ENCODE measurements at regions not wholly inside any gene's neighbourhood (a gene's known extent, or its start where the extent isn't known, plus 50 kb on each side); places are given as distances from the start of the nearest gene placed in this dataset.

DNA sequence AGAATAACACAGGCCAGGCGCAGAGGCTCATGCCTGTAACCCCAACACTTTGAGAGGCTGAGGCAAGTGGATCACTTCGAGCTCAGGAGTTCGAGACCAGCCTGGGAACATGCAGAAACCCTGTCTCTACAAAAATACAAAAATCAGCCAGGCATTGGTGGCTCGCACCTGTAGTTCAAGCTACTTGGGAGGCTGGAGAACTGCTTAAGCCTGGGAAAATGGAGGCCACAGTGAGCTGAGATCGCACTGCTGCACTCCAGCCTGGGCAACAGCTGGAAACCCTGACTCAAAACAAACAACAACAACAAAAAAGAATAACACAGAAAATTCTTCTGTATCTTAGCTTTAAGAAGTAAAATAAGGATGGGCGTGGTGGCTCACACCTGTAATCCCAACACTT, 440.3 kb downstream of the LRATD1 start:
- TF ChIP-seq CTCF (IDR thresholded peaks at IDR 0.05): no peak
- Histone ChIP-seq H3K4me1 (no peaks in the 10 kb centered on the region), H3K27ac (no peak overlapping the region), H3K4me3 (no peak overlapping the region), H3K27me3 (ENCODE audit: insufficient read depth in 3 of 3, low read length in 2 of 3) (no peaks in the 10 kb centered on the region), H3K36me3 (ENCODE audit: insufficient read depth in 1 of 2, low read depth in 1 of 2) (no peaks in the 10 kb centered on the region), H3K9me3 (no peaks in the 10 kb centered on the region)
- WGBS, 3 donors: 96 to 98% (median 96%) methylated on average over 6 of the region's 6 CpGs
- no peak for DNase-seq
- ATAC-seq: no peak
- intact Hi-C loops (cut with DNase I): no loop called here

GRCh38 chr2:15073664-15074063, 441.1 kb downstream of the LRATD1 start:
- 67 to 71% (median 70%) methylated on average over 3 of the region's 3 CpGs for WGBS, 3 donors
- H3K27ac ChIP-seq: no peak overlapping the region
- ATAC-seq (no peak), DNase-seq (no peak)
- H3K36me3 ChIP-seq (ENCODE audit: insufficient read depth in 1 of 2, low read depth in 1 of 2): no peaks in the 10 kb centered on the region
- intact Hi-C loops (cut with DNase I): no loop called here
- no peaks in the 10 kb centered on the region for H3K27me3 ChIP-seq (ENCODE audit: insufficient read depth in 3 of 3, low read length in 2 of 3)
- H3K4me1 ChIP-seq: no peaks in the 10 kb centered on the region
- H3K9me3 ChIP-seq: no peaks in the 10 kb centered on the region
- no peak for TF ChIP-seq CTCF (IDR thresholded peaks at IDR 0.05)
- H3K4me3 ChIP-seq: no peak overlapping the region

DNA sequence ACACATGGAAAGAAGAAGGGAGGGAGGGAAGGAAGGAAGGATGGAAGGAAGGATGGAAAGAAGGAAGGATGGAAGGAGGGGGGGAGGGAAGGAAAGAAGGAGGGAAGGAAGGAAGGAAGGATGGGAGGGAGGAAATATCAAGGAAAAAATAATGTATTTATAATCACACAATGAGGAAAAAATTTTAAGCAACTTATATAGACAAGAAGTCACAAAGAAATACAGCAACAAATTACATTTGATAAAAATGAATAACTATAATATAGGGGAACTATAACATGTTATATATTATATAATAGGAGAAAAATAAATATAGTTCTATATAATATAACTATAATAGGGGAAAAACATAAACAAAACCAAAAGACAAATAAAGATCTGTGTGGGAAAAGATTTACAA, 441.8 kb downstream of the LRATD1 start:
- H3K4me3 ChIP-seq: no peak overlapping the region
- no peaks in the 10 kb centered on the region for H3K36me3 ChIP-seq (ENCODE audit: insufficient read depth in 1 of 2, low read depth in 1 of 2)
- TF ChIP-seq CTCF (IDR thresholded peaks at IDR 0.05): no peak
- H3K27me3 ChIP-seq (ENCODE audit: insufficient read depth in 3 of 3, low read length in 2 of 3): no peaks in the 10 kb centered on the region
- intact Hi-C loops (cut with DNase I): no loop called here
- no peak overlapping the region for H3K27ac ChIP-seq
- DNase-seq (no peak), ATAC-seq (no peak)
- no peaks in the 10 kb centered on the region for H3K9me3 ChIP-seq
- H3K4me1 ChIP-seq: no peaks in the 10 kb centered on the region

- no peak for TF ChIP-seq CTCF (IDR thresholded peaks at IDR 0.05)
- H3K4me3 ChIP-seq: no peak overlapping the region
- H3K36me3 ChIP-seq (ENCODE audit: insufficient read depth in 1 of 2, low read depth in 1 of 2): no peaks in the 10 kb centered on the region
- DNase-seq (no peak), ATAC-seq (no peak)
- WGBS, 3 donors: 67 to 72% (median 70%) methylated on average over 2 of the region's 2 CpGs
- no peak overlapping the region for H3K27ac ChIP-seq
- peaks cover 0 to 3% (median 0%) of the 10 kb centered on the region in 3 donors for H3K27me3 ChIP-seq (ENCODE audit: insufficient read depth in 3 of 3, low read length in 2 of 3)
- no peaks in the 10 kb centered on the region for H3K9me3 ChIP-seq
- intact Hi-C loops (cut with DNase I): no loop called here
- no peaks in the 10 kb centered on the region for H3K4me1 ChIP-seq
Measured at GRCh38 chr2:15074751-15075700, 442.5 kb downstream of the LRATD1 start.

DNA sequence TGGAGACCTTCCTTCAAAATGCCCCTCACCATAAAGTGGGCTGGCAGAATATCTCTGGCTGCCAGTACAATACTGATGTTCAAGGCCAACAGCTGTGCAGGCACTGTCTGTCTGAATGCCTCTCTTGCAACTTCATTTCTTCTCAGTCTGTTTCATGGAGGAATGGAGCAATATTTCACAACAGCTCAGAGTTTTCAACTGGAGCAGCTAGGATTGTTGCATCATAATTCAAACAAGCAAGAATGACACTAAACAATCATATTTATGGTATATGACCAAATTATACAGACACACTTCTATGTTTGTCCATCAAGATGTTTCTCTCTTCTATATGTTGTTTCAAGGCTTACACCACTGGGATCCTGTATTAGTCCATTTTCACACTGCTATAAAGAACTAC, 444.2 kb downstream of the LRATD1 start:
- intact Hi-C loops (cut with DNase I): no loop called here
- ATAC-seq: no peak
- H3K9me3 ChIP-seq: no peaks in the 10 kb centered on the region
- H3K27me3 ChIP-seq (ENCODE audit: insufficient read depth in 3 of 3, low read length in 2 of 3): peaks cover 0 to 3% (median 0%) of the 10 kb centered on the region in 3 donors
- no peak overlapping the region for H3K4me3 ChIP-seq
- no peak for DNase-seq
- no peak overlapping the region for H3K27ac ChIP-seq
- H3K4me1 ChIP-seq: no peaks in the 10 kb centered on the region
- H3K36me3 ChIP-seq (ENCODE audit: insufficient read depth in 1 of 2, low read depth in 1 of 2): no peaks in the 10 kb centered on the region
- no peak for TF ChIP-seq CTCF (IDR thresholded peaks at IDR 0.05)

Measured in psoas muscle (tissue), 7 donors.